MM.1S (cell line): ENCODE measurements at regions not wholly inside any gene's neighbourhood (a gene's known extent, or its start where the extent isn't known, plus 50 kb on each side); places are given as distances from the start of the nearest gene placed in this dataset.

Experiments
- EZH2 ChIP-seq: fragments of 300-600 bp; sonication (generic); optimal IDR thresholded peaks from 2 replicates; pipeline ENCODE3; 2017; ENCODE audit warnings: low read depth, mild to moderate bottlenecking, antibody characterized with exemption, low read length, mixed read lengths
- TF ChIP-seq, protein P1 (sequence below): fragments of 300-600 bp; sonication (generic); IDR thresholded peaks from 2 replicates; pipeline ENCODE4 v1.5.1; 2016; ENCODE audit warnings: antibody characterized with exemption, low read length, mixed read lengths

DNA sequence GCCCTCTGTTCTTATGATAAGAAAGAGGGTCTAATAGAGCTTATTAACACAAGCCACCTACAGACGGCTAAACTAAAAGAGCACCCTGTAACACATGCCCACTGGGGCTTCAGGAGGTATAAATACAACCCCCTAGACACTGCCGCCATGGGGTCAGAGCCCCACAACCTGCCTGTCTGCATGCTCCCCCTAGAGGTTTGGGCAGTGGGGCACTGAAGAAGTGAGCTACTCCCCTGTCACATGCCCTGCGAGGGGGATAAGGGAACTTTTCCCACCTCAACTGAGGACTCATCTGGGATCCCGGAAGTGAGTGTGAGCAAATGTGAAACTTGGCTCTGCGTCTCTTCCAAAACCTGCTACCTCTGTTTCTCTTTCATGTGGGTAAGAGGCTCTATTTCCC is 334.5 kb downstream of the ADAM29 start:
- TF ChIP-seq EZH2: no peak
- TF ChIP-seq, protein P1, sequence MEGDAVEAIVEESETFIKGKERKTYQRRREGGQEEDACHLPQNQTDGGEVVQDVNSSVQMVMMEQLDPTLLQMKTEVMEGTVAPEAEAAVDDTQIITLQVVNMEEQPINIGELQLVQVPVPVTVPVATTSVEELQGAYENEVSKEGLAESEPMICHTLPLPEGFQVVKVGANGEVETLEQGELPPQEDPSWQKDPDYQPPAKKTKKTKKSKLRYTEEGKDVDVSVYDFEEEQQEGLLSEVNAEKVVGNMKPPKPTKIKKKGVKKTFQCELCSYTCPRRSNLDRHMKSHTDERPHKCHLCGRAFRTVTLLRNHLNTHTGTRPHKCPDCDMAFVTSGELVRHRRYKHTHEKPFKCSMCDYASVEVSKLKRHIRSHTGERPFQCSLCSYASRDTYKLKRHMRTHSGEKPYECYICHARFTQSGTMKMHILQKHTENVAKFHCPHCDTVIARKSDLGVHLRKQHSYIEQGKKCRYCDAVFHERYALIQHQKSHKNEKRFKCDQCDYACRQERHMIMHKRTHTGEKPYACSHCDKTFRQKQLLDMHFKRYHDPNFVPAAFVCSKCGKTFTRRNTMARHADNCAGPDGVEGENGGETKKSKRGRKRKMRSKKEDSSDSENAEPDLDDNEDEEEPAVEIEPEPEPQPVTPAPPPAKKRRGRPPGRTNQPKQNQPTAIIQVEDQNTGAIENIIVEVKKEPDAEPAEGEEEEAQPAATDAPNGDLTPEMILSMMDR: no peak
